ENCODE measurements at regions not wholly inside any gene's neighbourhood (a gene's known extent, or its start where the extent isn't known, plus 50 kb on each side); places are given as distances from the start of the nearest gene placed in this dataset.

DNA sequence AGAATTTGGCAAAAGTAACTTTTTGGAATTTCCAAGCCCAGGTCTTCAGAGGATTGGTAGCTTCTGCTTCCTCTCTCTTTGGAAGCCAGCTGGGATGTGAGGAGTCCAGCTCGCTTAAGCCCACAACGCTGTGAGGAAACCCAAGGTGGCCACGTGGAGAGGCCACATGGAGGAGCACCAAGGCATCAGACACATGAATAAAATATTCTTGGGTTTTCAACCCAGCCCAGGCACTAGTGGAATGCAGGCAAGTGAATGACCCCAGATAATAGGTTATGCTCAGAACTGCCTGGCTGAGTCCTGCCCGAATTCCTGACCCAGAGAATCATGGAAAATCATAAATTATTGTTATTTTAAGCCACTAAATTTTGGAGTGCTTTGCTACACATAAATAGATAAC lies 119.7 kb upstream of the PARP11 start:
- Mint-ChIP-seq H3K27me3 (ENCODE audit: low read depth in 3 of 3) (peaks cover 0 to 3% (median 2%) of the 10 kb centered on the region in 3 donors), H3K4me3 (no peak overlapping the region), H3K9me3 (peaks cover 0 to 1% (median 0%) of the 10 kb centered on the region in 7 donors), H3K4me1 (peaks cover 10% of the 10 kb centered on the region), H3K27ac (no peak overlapping the region), H3K36me3 (no peaks in the 10 kb centered on the region)
- no peak overlapping the region for H3K9ac ChIP-seq (ENCODE audit: insufficient read depth, low read length, poor library complexity, severe bottlenecking)
- H2AFZ ChIP-seq (ENCODE audit: insufficient read depth, low read depth, low read length, poor library complexity, severe bottlenecking), result no peak overlapping the region
- no peaks in the 10 kb centered on the region for H3K36me3 ChIP-seq (replicated peaks in 1 of 2; ENCODE audit: control insufficient read depth in 1 of 2, insufficient read depth in 2 of 2, low read length in 2 of 2)
- no peak for DNase-seq
- H3K4me3 ChIP-seq (replicated peaks in 1 of 3; ENCODE audit: low read depth in 2 of 3, low read length in 3 of 3), result no peak overlapping the region
- no peak overlapping the region for H3K27ac ChIP-seq (ENCODE audit: low read depth in 1 of 2, low read length in 2 of 2)
- WGBS (ENCODE audit: insufficient coverage), result 88% methylated on average over 3 of the region's 4 CpGs
- no peaks in the 10 kb centered on the region for H3K79me2 ChIP-seq (ENCODE audit: insufficient read depth, low read length)
- H3K27me3 ChIP-seq (ENCODE audit: control insufficient read depth in 2 of 2, insufficient read depth in 2 of 2, low read length in 2 of 2), result no peaks in the 10 kb centered on the region
- no peak for TF ChIP-seq CTCF (IDR thresholded peaks at IDR 0.05)
- intact Hi-C loops (cut with micrococcal nuclease), result loop anchor here in 1 of 2 donors (5.0 kb wide), 1 partner anchor 106 kb away; no protein-coding TSS in a partner anchor
- no peaks in the 10 kb centered on the region for H4K20me1 ChIP-seq (ENCODE audit: insufficient read depth, low read length)
- H3K4me1 ChIP-seq (ENCODE audit: control insufficient read depth in 1 of 2, insufficient read depth in 2 of 2, low read length in 2 of 2), result no peaks in the 10 kb centered on the region
- no peaks in the 10 kb centered on the region for H3K9me3 ChIP-seq (replicated peaks in 1 of 2; ENCODE audit: control insufficient read depth in 1 of 2, insufficient read depth in 1 of 2, low read length in 2 of 2)
- H3K4me2 ChIP-seq (replicated peaks; ENCODE audit: extremely low read depth, low read length, poor library complexity, severe bottlenecking), result no peak overlapping the region

DNA sequence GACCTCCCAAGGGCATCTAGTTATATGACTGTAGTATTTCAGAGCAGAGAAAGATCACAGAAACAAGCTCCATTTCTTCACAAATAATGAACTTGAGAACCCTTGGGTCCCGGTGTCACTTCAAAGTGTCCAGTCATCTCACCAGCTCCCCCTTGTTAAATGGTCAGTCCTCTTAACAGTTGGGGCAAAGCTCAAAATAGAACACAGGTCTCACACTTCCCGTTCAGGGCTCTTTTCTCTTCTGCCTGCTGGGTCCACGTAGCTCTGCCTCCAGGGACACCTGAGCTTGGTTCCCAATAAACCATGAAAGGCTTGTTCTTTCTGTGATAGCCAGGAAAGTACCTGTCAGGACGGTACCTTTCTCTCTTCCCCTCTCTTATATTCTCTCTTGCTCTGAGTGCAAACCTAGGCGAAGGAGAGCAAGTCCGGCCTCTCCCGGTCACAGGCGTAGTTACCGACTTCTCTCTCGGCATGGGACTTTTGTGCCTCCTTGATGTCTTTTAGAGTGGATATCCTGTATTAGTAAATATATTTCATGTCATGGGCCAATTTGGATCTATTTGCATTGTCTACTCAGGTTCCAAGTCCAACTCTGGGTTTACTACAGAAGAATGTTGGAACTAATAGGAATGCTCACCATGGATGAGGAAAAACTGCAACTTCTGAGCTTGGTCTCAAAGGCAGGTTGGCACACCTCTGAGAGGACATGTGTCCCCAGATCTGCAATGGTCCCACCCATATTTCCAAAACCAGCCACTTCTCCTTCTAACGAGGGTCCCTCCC lies 118.8 kb upstream of the PARP11 start:
- H3K9ac ChIP-seq (ENCODE audit: insufficient read depth, low read length, poor library complexity, severe bottlenecking), result no peak overlapping the region
- H3K27me3 ChIP-seq (ENCODE audit: control insufficient read depth in 2 of 2, insufficient read depth in 2 of 2, low read length in 2 of 2), result no peaks in the 10 kb centered on the region
- Mint-ChIP-seq H3K27me3 (ENCODE audit: low read depth in 3 of 3) (peaks cover 2 to 3% (median 2%) of the 10 kb centered on the region in 3 donors), H3K4me3 (no peak overlapping the region), H3K9me3 (peaks cover 0 to 1% (median 0%) of the 10 kb centered on the region in 7 donors), H3K4me1 (peaks cover 10% of the 10 kb centered on the region), H3K36me3 (no peaks in the 10 kb centered on the region), H3K27ac (peak overlapping the region in 1 of 7 donors; percentile 4)
- H2AFZ ChIP-seq (ENCODE audit: insufficient read depth, low read depth, low read length, poor library complexity, severe bottlenecking), result no peak overlapping the region
- no peak for DNase-seq
- WGBS (ENCODE audit: insufficient coverage), result 87% methylated on average over 3 of the region's 11 CpGs
- intact Hi-C loops (cut with micrococcal nuclease), result loop anchor here in 1 of 2 donors (5.0 kb wide), 1 partner anchor 105 kb away; no protein-coding TSS in a partner anchor
- no peaks in the 10 kb centered on the region for H3K9me3 ChIP-seq (replicated peaks in 1 of 2; ENCODE audit: control insufficient read depth in 1 of 2, insufficient read depth in 1 of 2, low read length in 2 of 2)
- no peak for TF ChIP-seq CTCF (IDR thresholded peaks at IDR 0.05)
- no peaks in the 10 kb centered on the region for H4K20me1 ChIP-seq (ENCODE audit: insufficient read depth, low read length)
- H3K79me2 ChIP-seq (ENCODE audit: insufficient read depth, low read length), result no peaks in the 10 kb centered on the region
- no peak overlapping the region for H3K4me2 ChIP-seq (replicated peaks; ENCODE audit: extremely low read depth, low read length, poor library complexity, severe bottlenecking)
- H3K27ac ChIP-seq (ENCODE audit: low read depth in 1 of 2, low read length in 2 of 2), result no peak overlapping the region
- H3K4me1 ChIP-seq (ENCODE audit: control insufficient read depth in 1 of 2, insufficient read depth in 2 of 2, low read length in 2 of 2), result no peaks in the 10 kb centered on the region
- H3K4me3 ChIP-seq (replicated peaks in 1 of 3; ENCODE audit: low read depth in 2 of 3, low read length in 3 of 3), result no peak overlapping the region
- no peaks in the 10 kb centered on the region for H3K36me3 ChIP-seq (replicated peaks in 1 of 2; ENCODE audit: control insufficient read depth in 1 of 2, insufficient read depth in 2 of 2, low read length in 2 of 2)
